ENCODE measurements at regions not wholly inside any gene's neighbourhood (a gene's known extent, or its start where the extent isn't known, plus 50 kb on each side); places are given as distances from the start of the nearest gene placed in this dataset.

- no peak overlapping the region for H3K4me2 ChIP-seq (ENCODE audit: low read length)
- H3K9me3 ChIP-seq (ENCODE audit: low read length), result peaks cover 37% of the 10 kb centered on the region
- H3K9me2 ChIP-seq (replicated peaks; ENCODE audit: low read length), result no peaks in the 10 kb centered on the region
- no peaks in the 10 kb centered on the region for H3K27me3 ChIP-seq (ENCODE audit: low read length)
- no peaks in the 10 kb centered on the region for H3K36me3 ChIP-seq (ENCODE audit: low read depth, low read length)
- no peak for TF ChIP-seq EZH2 (IDR thresholded peaks at IDR 0.05; ENCODE audit: low read length, unreplicated experiment)
- no peak for TF ChIP-seq CTCF (conservative IDR thresholded peaks at IDR 0.05; ENCODE audit: low read depth, low read length)
- no peak for TF ChIP-seq EZH2phosphoT487 (IDR thresholded peaks at IDR 0.05; ENCODE audit: borderline replicate concordance, low read length)
- H3K9ac ChIP-seq (ENCODE audit: low read length), result no peak overlapping the region
- H3K27ac ChIP-seq (ENCODE audit: low read length), result no peak overlapping the region
- H3F3A ChIP-seq (ENCODE audit: low read length, unreplicated experiment), result no peaks in the 10 kb centered on the region
- no peak overlapping the region for H2AFZ ChIP-seq (ENCODE audit: low read length)
- POLR2A ChIA-PET (ENCODE audit: unreplicated experiment), result no interaction called here
- DNase-seq (no peak), ATAC-seq (no peak)
- BruUV-seq (replicated peaks), result no TSS peak
- no peaks in the 10 kb centered on the region for H4K20me1 ChIP-seq (ENCODE audit: low read length)
- H3K4me1 ChIP-seq (ENCODE audit: insufficient read depth, low read length), result no peaks in the 10 kb centered on the region
- CTCF ChIA-PET, result no interaction called here
- no peaks in the 10 kb centered on the region for H3K79me2 ChIP-seq (ENCODE audit: low read length)
- no peak overlapping the region for H3K4me3 ChIP-seq (ENCODE audit: low read length)
- intact Hi-C loops (cut with micrococcal nuclease), result no loop called here
Measured at GRCh38 chr3:118098827-118099226, 935.8 kb downstream of the IGSF11 start.

- ChIA-PET POLR2A (ENCODE audit: unreplicated experiment) (no interaction called here), CTCF (no interaction called here)
- intact Hi-C loops (cut with micrococcal nuclease), result no loop called here
- no peak overlapping the region for H3K4me2 ChIP-seq (ENCODE audit: low read length)
- DNase-seq, result no peak
- no peaks in the 10 kb centered on the region for H3K36me3 ChIP-seq (ENCODE audit: low read depth, low read length)
- no peaks in the 10 kb centered on the region for H3K4me1 ChIP-seq (ENCODE audit: insufficient read depth, low read length)
- H3K79me2 ChIP-seq (ENCODE audit: low read length), result no peaks in the 10 kb centered on the region
- ATAC-seq, result no peak
- TF ChIP-seq EZH2 (IDR thresholded peaks at IDR 0.05; ENCODE audit: low read length, unreplicated experiment) (no peak), CTCF (conservative IDR thresholded peaks at IDR 0.05; ENCODE audit: low read depth, low read length) (no peak), EZH2phosphoT487 (IDR thresholded peaks at IDR 0.05; ENCODE audit: borderline replicate concordance, low read length) (no peak)
- no peaks in the 10 kb centered on the region for H4K20me1 ChIP-seq (ENCODE audit: low read length)
- no peak overlapping the region for H2AFZ ChIP-seq (ENCODE audit: low read length)
- BruUV-seq (replicated peaks), result no TSS peak
- H3K9ac ChIP-seq (ENCODE audit: low read length), result no peak overlapping the region
- H3K9me3 ChIP-seq (ENCODE audit: low read length), result peaks cover 19% of the 10 kb centered on the region; the same call in 1 of the 2 replicates
- H3K4me3 ChIP-seq (ENCODE audit: low read length), result no peak overlapping the region
- no peaks in the 10 kb centered on the region for H3K27me3 ChIP-seq (ENCODE audit: low read length)
- no peaks in the 10 kb centered on the region for H3K9me2 ChIP-seq (replicated peaks; ENCODE audit: low read length)
- H3F3A ChIP-seq (ENCODE audit: low read length, unreplicated experiment), result no peaks in the 10 kb centered on the region
- H3K27ac ChIP-seq (ENCODE audit: low read length), result no peak overlapping the region
Measured at GRCh38 chr3:118101891-118102290, 932.8 kb downstream of the IGSF11 start.

GRCh38 chr3:118102737-118103136, 931.9 kb downstream of the IGSF11 start:
- no peak overlapping the region for H3K4me2 ChIP-seq (ENCODE audit: low read length)
- H3K36me3 ChIP-seq (ENCODE audit: low read depth, low read length), result no peaks in the 10 kb centered on the region
- no peak overlapping the region for H3K4me3 ChIP-seq (ENCODE audit: low read length)
- no peaks in the 10 kb centered on the region for H3K27me3 ChIP-seq (ENCODE audit: low read length)
- CTCF ChIA-PET, result no interaction called here
- H3K27ac ChIP-seq (ENCODE audit: low read length), result no peak overlapping the region
- intact Hi-C loops (cut with micrococcal nuclease), result no loop called here
- peaks cover 14% of the 10 kb centered on the region; the same call in 1 of the 2 replicates for H3K9me3 ChIP-seq (ENCODE audit: low read length)
- H3K9me2 ChIP-seq (replicated peaks; ENCODE audit: low read length), result no peaks in the 10 kb centered on the region
- H4K20me1 ChIP-seq (ENCODE audit: low read length), result no peaks in the 10 kb centered on the region
- TF ChIP-seq EZH2phosphoT487 (IDR thresholded peaks at IDR 0.05; ENCODE audit: borderline replicate concordance, low read length) (no peak), CTCF (conservative IDR thresholded peaks at IDR 0.05; ENCODE audit: low read depth, low read length) (no peak), EZH2 (IDR thresholded peaks at IDR 0.05; ENCODE audit: low read length, unreplicated experiment) (no peak)
- H3K4me1 ChIP-seq (ENCODE audit: insufficient read depth, low read length), result no peaks in the 10 kb centered on the region
- DNase-seq (no peak), ATAC-seq (no peak)
- no peak overlapping the region for H2AFZ ChIP-seq (ENCODE audit: low read length)
- POLR2A ChIA-PET (ENCODE audit: unreplicated experiment), result no interaction called here
- H3K79me2 ChIP-seq (ENCODE audit: low read length), result no peaks in the 10 kb centered on the region
- BruUV-seq (replicated peaks), result no TSS peak
- no peak overlapping the region for H3K9ac ChIP-seq (ENCODE audit: low read length)
- no peaks in the 10 kb centered on the region for H3F3A ChIP-seq (ENCODE audit: low read length, unreplicated experiment)

Measured in PC-3 (cell line).